GM18951 (cell line): ENCODE measurements at regions not wholly inside any gene's neighbourhood (a gene's known extent, or its start where the extent isn't known, plus 50 kb on each side); places are given as distances from the start of the nearest gene placed in this dataset.
"Not testable (repeated sequence)": the region's sequence is repeated elsewhere in the genome, so short reads cannot be mapped to it uniquely, and the experiment has no call there.

Source experiments
- POLR2A ChIP-seq: IDR thresholded peaks from 4 replicates; pipeline ENCODE4 v1.6.1; 2011; ENCODE audit warnings: mild to moderate bottlenecking; ENCODE audit not compliant: insufficient read length, insufficient read depth; ENCODE audit errors: extremely low read depth
- in situ Hi-C: fragments of 300-500 bp; cut with MboI; formaldehyde crosslinking; loops from one replicate; pipeline ENCODE4 v1.12.0; 2022; ENCODE audit warnings: low sequenced_read_pairs, mixed read lengths, inconsistent platforms; ENCODE audit not compliant: unreplicated experiment

GRCh38 chr9:746661-747434 lies 94.6 kb upstream of the DMRT1 start:
- no peak for TF ChIP-seq POLR2A
- in situ Hi-C loops, result no loop called here

- in situ Hi-C loops, result no loop called here
- TF ChIP-seq POLR2A, result no peak
Measured at GRCh38 chr9:747567-747966, 93.9 kb upstream of the DMRT1 start.

- in situ Hi-C loops, result no loop called here
Measured at GRCh38 chr9:748861-749497, 92.5 kb upstream of the DMRT1 start.

GRCh38 chr9:749716-750115 lies 91.8 kb upstream of the DMRT1 start:
- no peak for TF ChIP-seq POLR2A
- in situ Hi-C loops, result no loop called here

More at GRCh38 chr9:748861-749497, 92.5 kb upstream of the DMRT1 start:
- no peak for TF ChIP-seq POLR2A

- in situ Hi-C loops, result no loop called here
- TF ChIP-seq POLR2A, result no peak
Measured at GRCh38 chr9:750249-750967, 91.1 kb upstream of the DMRT1 start.

- TF ChIP-seq POLR2A, result no peak
- in situ Hi-C loops, result no loop called here
Measured at GRCh38 chr9:751137-752051, 90.1 kb upstream of the DMRT1 start.

- TF ChIP-seq POLR2A, result no peak
- in situ Hi-C loops, result no loop called here
Measured at GRCh38 chr9:752201-752600, 89.3 kb upstream of the DMRT1 start.

- TF ChIP-seq POLR2A, result no peak
- in situ Hi-C loops, result no loop called here
Measured at GRCh38 chr9:752681-753200, 88.8 kb upstream of the DMRT1 start.

- in situ Hi-C loops, result not testable (repeated sequence)
Measured at GRCh38 chr9:753734-754133, 87.8 kb upstream of the DMRT1 start.

- no peak for TF ChIP-seq POLR2A
- in situ Hi-C loops, result no loop called here
Measured at GRCh38 chr9:754150-754931, 87.2 kb upstream of the DMRT1 start.

- TF ChIP-seq POLR2A, result no peak
- in situ Hi-C loops, result no loop called here
Measured at GRCh38 chr9:755454-756381, 85.8 kb upstream of the DMRT1 start.

GRCh38 chr9:757246-757881 lies 84.1 kb upstream of the DMRT1 start:
- TF ChIP-seq POLR2A, result no peak
- in situ Hi-C loops, result no loop called here
